Activated CD8-positive, alpha-beta T cell treated with anti-CD3 and anti-CD28 coated beads for 36 hours (primary cell): ENCODE measurements at regions not wholly inside any gene's neighbourhood (a gene's known extent, or its start where the extent isn't known, plus 50 kb on each side); places are given as distances from the start of the nearest gene placed in this dataset.
"Not testable (repeated sequence)": the region's sequence is repeated elsewhere in the genome, so short reads cannot be mapped to it uniquely, and the experiment has no call there.

Experiments
- ATAC-seq: fragments of 200-7000 bp; cut with Tn5 transposase; one replicate; pipeline ENCODE4 v1.10.0; 2021; ENCODE audit warnings: mild to moderate bottlenecking, moderate library complexity
- CTCF ChIA-PET: fragments of 350-600 bp; sonication (Branson Sonifier 250); formaldehyde crosslinking; loops from one replicate; lab custom pipeline; 2021; ENCODE audit warnings: antibody characterized with exemption; lab: Charles Lee
- POLR2A ChIA-PET: fragments of 350-600 bp; sonication (Branson Sonifier 250); formaldehyde crosslinking; loops from one replicate; lab custom pipeline; 2021; ENCODE audit warnings: antibody characterized with exemption; lab: Charles Lee
- DNase-seq: peaks from one replicate; pipeline ENCODE4 v3.0.0-alpha.2; 2020
- H3K27ac Mint-ChIP-seq: one replicate; pipeline ENCODE4 v1.8.0; 2021; ENCODE audit warnings: mild to moderate bottlenecking, mixed read lengths
- H3K27me3 Mint-ChIP-seq: one replicate; pipeline ENCODE4 v1.8.0; 2021; ENCODE audit warnings: mixed read lengths
- H3K36me3 Mint-ChIP-seq: one replicate; pipeline ENCODE4 v1.8.0; 2021; ENCODE audit warnings: low read depth, mixed read lengths
- H3K4me1 Mint-ChIP-seq: one replicate; pipeline ENCODE4 v1.8.0; 2021; ENCODE audit warnings: low read depth, mixed read lengths
- H3K4me3 Mint-ChIP-seq: one replicate; pipeline ENCODE4 v1.8.0; 2021; ENCODE audit warnings: mild to moderate bottlenecking, moderate library complexity, mixed read lengths
- H3K9me3 Mint-ChIP-seq: one replicate; pipeline ENCODE4 v1.8.0; 2021; ENCODE audit warnings: mixed read lengths
- intact Hi-C: fragments of 100-400 bp; cut with micrococcal nuclease; formaldehyde crosslinking; loops from one replicate; pipeline ENCODE4 v1.10.0; 2022
- TF ChIP-seq, protein P1 (sequence below): fragments of 200-600 bp; IDR thresholded peaks from one replicate; pipeline ENCODE4 v1.8.0; 2022; ENCODE audit warnings: antibody characterized with exemption, mild to moderate bottlenecking

DNA sequence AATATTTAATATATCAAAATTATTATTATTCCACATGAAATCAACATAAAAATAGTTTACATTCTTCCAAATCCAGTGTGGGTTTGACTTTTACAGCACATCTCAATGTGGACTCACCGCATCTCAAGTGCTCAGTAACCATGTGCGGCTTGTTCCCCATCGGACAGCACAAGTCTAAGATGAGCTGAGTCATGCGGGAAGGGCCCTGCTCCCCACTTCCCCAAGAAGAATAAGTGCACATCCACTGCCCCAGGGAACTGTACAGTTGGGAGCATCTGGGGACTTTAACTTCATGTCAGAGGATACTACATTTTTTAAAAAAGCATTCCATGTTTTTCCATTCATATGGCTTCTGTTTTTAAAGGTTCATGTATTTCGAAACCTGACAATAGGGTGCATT is 325.6 kb downstream of the BTBD3 start:
- Mint-ChIP-seq H3K36me3 (no peaks in the 10 kb centered on the region), H3K4me3 (no peak overlapping the region), H3K9me3 (peaks cover 14% of the 10 kb centered on the region), H3K27me3 (no peaks in the 10 kb centered on the region), H3K27ac (no peak overlapping the region), H3K4me1 (no peaks in the 10 kb centered on the region)
- POLR2A ChIA-PET, result no interaction called here
- intact Hi-C loops, result no loop called here
- no peak for DNase-seq
- ATAC-seq, result no peak
- TF ChIP-seq, protein P1, sequence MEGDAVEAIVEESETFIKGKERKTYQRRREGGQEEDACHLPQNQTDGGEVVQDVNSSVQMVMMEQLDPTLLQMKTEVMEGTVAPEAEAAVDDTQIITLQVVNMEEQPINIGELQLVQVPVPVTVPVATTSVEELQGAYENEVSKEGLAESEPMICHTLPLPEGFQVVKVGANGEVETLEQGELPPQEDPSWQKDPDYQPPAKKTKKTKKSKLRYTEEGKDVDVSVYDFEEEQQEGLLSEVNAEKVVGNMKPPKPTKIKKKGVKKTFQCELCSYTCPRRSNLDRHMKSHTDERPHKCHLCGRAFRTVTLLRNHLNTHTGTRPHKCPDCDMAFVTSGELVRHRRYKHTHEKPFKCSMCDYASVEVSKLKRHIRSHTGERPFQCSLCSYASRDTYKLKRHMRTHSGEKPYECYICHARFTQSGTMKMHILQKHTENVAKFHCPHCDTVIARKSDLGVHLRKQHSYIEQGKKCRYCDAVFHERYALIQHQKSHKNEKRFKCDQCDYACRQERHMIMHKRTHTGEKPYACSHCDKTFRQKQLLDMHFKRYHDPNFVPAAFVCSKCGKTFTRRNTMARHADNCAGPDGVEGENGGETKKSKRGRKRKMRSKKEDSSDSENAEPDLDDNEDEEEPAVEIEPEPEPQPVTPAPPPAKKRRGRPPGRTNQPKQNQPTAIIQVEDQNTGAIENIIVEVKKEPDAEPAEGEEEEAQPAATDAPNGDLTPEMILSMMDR, result no peak
- CTCF ChIA-PET, result no interaction called here

DNA sequence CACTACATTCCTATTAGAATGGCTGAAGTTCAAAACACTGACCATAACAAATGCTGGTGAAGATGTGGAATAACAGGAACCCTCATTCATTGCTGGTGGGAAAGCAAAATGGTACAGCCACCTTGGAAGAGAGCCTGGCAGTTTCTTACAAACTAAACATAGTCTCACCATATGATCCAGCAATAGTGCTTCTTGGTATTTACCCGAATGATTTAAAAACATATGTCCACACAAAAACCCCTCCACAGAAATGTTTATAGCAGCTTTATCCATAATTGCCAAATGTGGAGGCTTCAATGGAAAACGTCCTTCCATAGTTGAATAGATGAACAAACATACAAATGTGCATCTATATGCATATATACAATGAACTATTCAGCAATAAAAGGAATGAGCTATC is 330.8 kb downstream of the BTBD3 start:
- no peak for ATAC-seq
- Mint-ChIP-seq H3K36me3 (no peaks in the 10 kb centered on the region), H3K27ac (no peak overlapping the region), H3K27me3 (no peaks in the 10 kb centered on the region), H3K4me3 (no peak overlapping the region), H3K9me3 (peaks cover 21% of the 10 kb centered on the region), H3K4me1 (no peaks in the 10 kb centered on the region)
- CTCF ChIA-PET, result no interaction called here
- POLR2A ChIA-PET, result no interaction called here
- intact Hi-C loops, result no loop called here
- TF ChIP-seq, protein P1, result no peak
- DNase-seq, result no peak

DNA sequence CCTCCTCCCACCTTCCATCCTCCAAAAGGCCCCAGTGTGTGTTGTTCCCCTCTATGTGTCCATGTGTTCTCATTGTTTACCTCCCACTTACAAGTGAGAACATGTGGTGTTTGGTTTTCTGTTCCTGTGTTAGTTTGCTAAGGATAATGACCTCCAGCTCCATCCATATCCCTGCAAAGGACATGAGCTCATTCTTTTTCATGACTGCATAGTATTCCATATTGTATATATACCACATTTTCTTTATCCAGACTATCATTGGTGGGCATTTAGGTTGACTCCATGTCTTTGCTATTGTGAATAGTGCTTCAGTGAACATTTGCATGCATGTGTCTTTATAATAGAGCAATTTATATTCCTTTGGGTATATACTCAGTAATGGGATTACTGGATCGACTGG is 333.0 kb downstream of the BTBD3 start:
- H3K27ac Mint-ChIP-seq, intact Hi-C loops: not testable (repeated sequence)
- H3K9me3 Mint-ChIP-seq, result peaks cover 13% of the 10 kb centered on the region

DNA sequence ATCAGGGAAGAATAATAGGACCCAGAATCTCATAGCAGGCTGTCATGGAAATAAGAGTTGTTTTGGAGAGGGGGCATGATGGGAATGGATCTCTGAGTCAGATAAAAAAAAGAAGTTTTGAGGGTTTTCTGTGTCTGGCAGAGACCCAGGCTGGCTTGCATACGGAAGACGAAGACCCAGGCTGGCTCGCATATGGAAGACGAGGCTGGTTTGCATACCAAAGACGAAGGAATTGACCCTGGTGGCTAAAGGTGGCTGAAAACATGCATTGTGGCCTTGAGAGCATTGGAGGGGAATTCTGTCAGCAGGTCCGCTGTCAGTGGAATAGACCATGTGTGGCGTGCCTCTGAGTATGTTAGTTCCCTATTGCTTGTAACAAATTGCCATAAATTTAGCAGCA is 335.1 kb downstream of the BTBD3 start:
- no peak overlapping the region for H3K27ac Mint-ChIP-seq
- peaks cover 7% of the 10 kb centered on the region for H3K9me3 Mint-ChIP-seq
- TF ChIP-seq, protein P1, result no peak
- DNase-seq (no peak), ATAC-seq (no peak)
- ChIA-PET CTCF (no interaction called here), POLR2A (no interaction called here)
- H3K4me3 Mint-ChIP-seq, result no peak overlapping the region
- no peaks in the 10 kb centered on the region for H3K36me3 Mint-ChIP-seq
- intact Hi-C loops, result no loop called here
- no peaks in the 10 kb centered on the region for H3K27me3 Mint-ChIP-seq
- no peaks in the 10 kb centered on the region for H3K4me1 Mint-ChIP-seq

More for the DNA sequence above, 333.0 kb downstream of the BTBD3 start:
- H3K36me3 Mint-ChIP-seq, H3K4me1 Mint-ChIP-seq, CTCF ChIA-PET, H3K27me3 Mint-ChIP-seq, H3K4me3 Mint-ChIP-seq, DNase-seq, ATAC-seq, POLR2A ChIA-PET: not testable (repeated sequence)

DNA sequence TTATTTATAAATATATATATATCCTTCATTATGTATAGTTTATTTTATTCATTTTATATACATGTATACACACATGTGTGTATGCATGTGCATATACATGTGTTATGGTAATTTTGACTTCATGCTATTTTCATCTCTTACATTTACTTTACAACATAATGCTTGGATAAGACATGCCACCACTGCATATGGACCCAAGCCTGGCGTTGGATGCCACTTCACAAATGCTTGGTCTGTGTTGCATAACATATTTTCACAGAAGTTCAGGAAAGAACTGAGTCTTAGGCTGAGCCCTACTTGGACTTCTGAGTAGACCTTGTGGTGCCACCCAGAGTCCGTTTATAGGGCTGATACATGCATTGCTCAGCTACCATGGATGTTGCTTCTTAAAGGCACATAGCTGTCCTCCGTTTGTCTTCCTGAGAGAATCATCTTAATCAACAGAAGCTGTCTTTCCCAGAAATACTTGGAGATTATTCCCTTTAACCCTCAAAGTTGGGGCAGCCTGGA is 337.8 kb downstream of the BTBD3 start:
- no peaks in the 10 kb centered on the region for H3K27me3 Mint-ChIP-seq
- ATAC-seq (no peak), DNase-seq (no peak)
- CTCF ChIA-PET, result no interaction called here
- TF ChIP-seq, protein P1, result no peak
- H3K4me1 Mint-ChIP-seq, result no peaks in the 10 kb centered on the region
- intact Hi-C loops, result no loop called here
- H3K9me3 Mint-ChIP-seq, result peaks cover 6% of the 10 kb centered on the region
- H3K27ac Mint-ChIP-seq, result no peak overlapping the region
- no peaks in the 10 kb centered on the region for H3K36me3 Mint-ChIP-seq
- POLR2A ChIA-PET, result no interaction called here
- H3K4me3 Mint-ChIP-seq, result no peak overlapping the region

DNA sequence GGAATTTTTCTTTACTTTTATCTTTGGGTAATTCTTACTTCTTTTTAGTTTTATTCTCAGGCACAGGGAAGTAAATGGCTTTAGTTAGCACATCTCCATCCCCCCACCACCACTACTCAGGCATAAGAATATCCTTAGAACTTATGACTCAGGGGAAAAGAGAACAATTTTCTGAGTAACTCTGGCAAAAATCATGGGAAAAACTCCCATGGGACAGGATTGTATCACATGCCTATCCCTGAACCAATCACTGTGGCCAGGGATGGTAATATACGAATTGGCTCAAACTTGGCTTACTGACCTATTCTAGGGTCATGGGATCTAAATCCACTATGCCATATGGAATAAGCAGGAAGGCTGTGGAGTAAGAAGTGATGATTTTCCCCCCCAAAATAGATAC is 339.1 kb downstream of the BTBD3 start:
- CTCF ChIA-PET, result no interaction called here
- Mint-ChIP-seq H3K9me3 (no peaks in the 10 kb centered on the region), H3K4me3 (no peak overlapping the region), H3K27me3 (no peaks in the 10 kb centered on the region), H3K36me3 (no peaks in the 10 kb centered on the region), H3K27ac (no peak overlapping the region), H3K4me1 (no peaks in the 10 kb centered on the region)
- POLR2A ChIA-PET, result no interaction called here
- no peak for ATAC-seq
- TF ChIP-seq, protein P1, result no peak
- intact Hi-C loops, result no loop called here
- no peak for DNase-seq
